Neural progenitor cell (in vitro differentiated cells): ENCODE measurements at regions not wholly inside any gene's neighbourhood (a gene's known extent, or its start where the extent isn't known, plus 50 kb on each side); places are given as distances from the start of the nearest gene placed in this dataset.

Experiments used
- DNase-seq: peaks from one replicate; pipeline ENCODE4 v3.0.0-alpha.2; 2016; ENCODE audit warnings: low spot score
- H2AFZ ChIP-seq: fragments of 200-600 bp; sonication (generic); replicated peaks from 2 replicates; pipeline ENCODE4 v1.6.1; 2016; ENCODE audit warnings: antibody characterized with exemption
- H3F3A ChIP-seq: fragments of 200-600 bp; sonication (generic); 2 replicates; pipeline ENCODE4 v1.6.1; 2016; ENCODE audit warnings: antibody characterized with exemption, low read depth
- H3K27ac ChIP-seq: fragments of 200-600 bp; sonication (generic); 2 replicates; pipeline ENCODE4 v1.5.1; 2016; ENCODE audit warnings: mild to moderate bottlenecking
- H3K27me3 ChIP-seq: fragments of 200-600 bp; sonication (generic); 2 replicates; pipeline ENCODE4 v1.6.1; 2016; ENCODE audit warnings: mild to moderate bottlenecking, moderate library complexity
- H3K36me3 ChIP-seq: fragments of 200-600 bp; sonication (generic); 2 replicates; pipeline ENCODE4 v1.5.1; 2016
- H3K4me1 ChIP-seq: fragments of 200-600 bp; sonication (generic); 2 replicates; pipeline ENCODE4 v1.6.1; 2016; ENCODE audit warnings: mixed run types
- H3K4me2 ChIP-seq: fragments of 200-600 bp; sonication (generic); 2 replicates; pipeline ENCODE4 v1.6.1; 2016
- H3K4me3 ChIP-seq: fragments of 200-600 bp; sonication (generic); 2 replicates; pipeline ENCODE4 v1.5.1; 2016
- H3K79me2 ChIP-seq: fragments of 200-600 bp; sonication (generic); 2 replicates; pipeline ENCODE4 v1.6.1; 2016; ENCODE audit warnings: low read depth
- H3K9ac ChIP-seq: fragments of 200-600 bp; sonication (generic); 2 replicates; pipeline ENCODE4 v1.6.1; 2016
- H3K9me3 ChIP-seq: fragments of 200-600 bp; sonication (generic); 2 replicates; pipeline ENCODE4 v1.5.1; 2016; ENCODE audit warnings: low read depth
- H4K20me1 ChIP-seq: fragments of 200-600 bp; sonication (generic); 2 replicates; pipeline ENCODE4 v1.6.1; 2016; ENCODE audit warnings: low read depth
- H3K27ac Mint-ChIP-seq: 3 replicates; pipeline ENCODE4 v1.8.0; 2021; ENCODE audit warnings: mixed read lengths
- H3K27me3 Mint-ChIP-seq: 2 replicates; pipeline ENCODE4 v1.8.0; 2022; ENCODE audit warnings: low read depth, mild to moderate bottlenecking, inconsistent platforms, moderate library complexity, mixed read lengths; ENCODE audit not compliant: insufficient read depth
- H3K36me3 Mint-ChIP-seq: 3 replicates; pipeline ENCODE4 v1.8.0; 2021; ENCODE audit warnings: mixed read lengths
- H3K4me1 Mint-ChIP-seq: 3 replicates; pipeline ENCODE4 v1.8.0; 2021; ENCODE audit warnings: mixed read lengths
- H3K4me3 Mint-ChIP-seq: 3 replicates; pipeline ENCODE4 v1.8.0; 2021; ENCODE audit warnings: mild to moderate bottlenecking, moderate library complexity, mixed read lengths
- H3K9me3 Mint-ChIP-seq: 3 replicates; pipeline ENCODE4 v1.8.0; 2020; ENCODE audit warnings: mixed read lengths
- CTCF ChIP-seq: fragments of 200-600 bp; sonication (generic); IDR thresholded peaks from 2 replicates; pipeline ENCODE4 v1.5.1; 2017; ENCODE audit warnings: antibody characterized with exemption, mild to moderate bottlenecking
- EZH2 ChIP-seq: fragments of 200-600 bp; sonication (generic); IDR thresholded peaks from 2 replicates; pipeline ENCODE4 v1.6.1; 2017; ENCODE audit warnings: antibody characterized with exemption, mild to moderate bottlenecking, moderate library complexity
- EZH2phosphoT487 ChIP-seq: fragments of 200-600 bp; sonication (generic); IDR thresholded peaks from 2 replicates; pipeline ENCODE4 v1.6.1; 2017; ENCODE audit warnings: antibody characterized with exemption

GRCh38 chr16:65876624-65877023 lies 489.9 kb upstream of the CDH5 start:
- Mint-ChIP-seq H3K4me1 (peaks cover 38% of the 10 kb centered on the region), H3K27ac (peak overlapping the region; percentile 51), H3K27me3 (peaks cover 10% of the 10 kb centered on the region), H3K36me3 (no peaks in the 10 kb centered on the region), H3K4me3 (no peak overlapping the region), H3K9me3 (peaks cover 4% of the 10 kb centered on the region)
- Histone ChIP-seq H3K36me3 (no peaks in the 10 kb centered on the region), H3K4me1 (peaks cover 19% of the 10 kb centered on the region), H2AFZ (no peak overlapping the region), H4K20me1 (no peaks in the 10 kb centered on the region), H3K4me3 (no peak overlapping the region), H3K79me2 (no peaks in the 10 kb centered on the region), H3K27ac (no peak overlapping the region), H3F3A (peaks cover 5% of the 10 kb centered on the region), H3K4me2 (no peak overlapping the region), H3K27me3 (no peaks in the 10 kb centered on the region), H3K9me3 (no peaks in the 10 kb centered on the region), H3K9ac (no peak overlapping the region)
- no peak for DNase-seq
- TF ChIP-seq EZH2 (no peak), CTCF (no peak), EZH2phosphoT487 (no peak)

- H3F3A ChIP-seq, result peaks cover 5% of the 10 kb centered on the region
- no peak overlapping the region for H3K27ac ChIP-seq
- H3K4me1 Mint-ChIP-seq, result peaks cover 38% of the 10 kb centered on the region
- peak overlapping the region; percentile 79 for H3K27ac Mint-ChIP-seq
- H2AFZ ChIP-seq, result no peak overlapping the region
- H3K4me3 Mint-ChIP-seq, result peak overlapping the region; percentile 67
- TF ChIP-seq CTCF (no peak), EZH2 (no peak), EZH2phosphoT487 (no peak)
- no peak overlapping the region for H3K4me2 ChIP-seq
- H3K36me3 ChIP-seq, result no peaks in the 10 kb centered on the region
- no peaks in the 10 kb centered on the region for H4K20me1 ChIP-seq
- peaks cover 19% of the 10 kb centered on the region for H3K4me1 ChIP-seq
- peaks cover 4% of the 10 kb centered on the region for H3K9me3 Mint-ChIP-seq
- no peaks in the 10 kb centered on the region for H3K36me3 Mint-ChIP-seq
- no peaks in the 10 kb centered on the region for H3K27me3 ChIP-seq
- H3K27me3 Mint-ChIP-seq, result peaks cover 10% of the 10 kb centered on the region
- no peaks in the 10 kb centered on the region for H3K9me3 ChIP-seq
- no peak for DNase-seq
- no peak overlapping the region for H3K4me3 ChIP-seq
- H3K79me2 ChIP-seq, result no peaks in the 10 kb centered on the region
- no peak overlapping the region for H3K9ac ChIP-seq
Measured at GRCh38 chr16:65876056-65876408, 490.5 kb upstream of the CDH5 start.

- H3K27ac ChIP-seq, result no peak overlapping the region
- H3F3A ChIP-seq, result peaks cover 5% of the 10 kb centered on the region
- H2AFZ ChIP-seq, result no peak overlapping the region
- no peaks in the 10 kb centered on the region for H3K9me3 ChIP-seq
- H3K4me3 ChIP-seq, result no peak overlapping the region
- peaks cover 39% of the 10 kb centered on the region for H3K4me1 Mint-ChIP-seq
- H3K27ac Mint-ChIP-seq, result peak overlapping the region; percentile 23
- peaks cover 10% of the 10 kb centered on the region for H3K27me3 Mint-ChIP-seq
- no peaks in the 10 kb centered on the region for H3K27me3 ChIP-seq
- H3K9me3 Mint-ChIP-seq, result peaks cover 4% of the 10 kb centered on the region
- no peaks in the 10 kb centered on the region for H3K79me2 ChIP-seq
- H3K4me2 ChIP-seq, result no peak overlapping the region
- TF ChIP-seq EZH2 (no peak), CTCF (no peak), EZH2phosphoT487 (no peak)
- no peaks in the 10 kb centered on the region for H3K36me3 Mint-ChIP-seq
- peak; percentile 55 for DNase-seq
- H3K4me3 Mint-ChIP-seq, result peak overlapping the region; percentile 67
- H3K36me3 ChIP-seq, result no peaks in the 10 kb centered on the region
- H3K9ac ChIP-seq, result no peak overlapping the region
- H3K4me1 ChIP-seq, result peaks cover 19% of the 10 kb centered on the region
- no peaks in the 10 kb centered on the region for H4K20me1 ChIP-seq
Measured at GRCh38 chr16:65875381-65876055, 491.0 kb upstream of the CDH5 start.
